GM19438 (cell line): ENCODE measurements at regions not wholly inside any gene's neighbourhood (a gene's known extent, or its start where the extent isn't known, plus 50 kb on each side); places are given as distances from the start of the nearest gene placed in this dataset.

Source experiments
- ATAC-seq: cut with Tn5 transposase; IDR thresholded peaks from one replicate; pipeline ENCODE4 v1.9.1; 2021; ENCODE audit warnings: low read depth; ENCODE audit not compliant: unreplicated experiment

DNA sequence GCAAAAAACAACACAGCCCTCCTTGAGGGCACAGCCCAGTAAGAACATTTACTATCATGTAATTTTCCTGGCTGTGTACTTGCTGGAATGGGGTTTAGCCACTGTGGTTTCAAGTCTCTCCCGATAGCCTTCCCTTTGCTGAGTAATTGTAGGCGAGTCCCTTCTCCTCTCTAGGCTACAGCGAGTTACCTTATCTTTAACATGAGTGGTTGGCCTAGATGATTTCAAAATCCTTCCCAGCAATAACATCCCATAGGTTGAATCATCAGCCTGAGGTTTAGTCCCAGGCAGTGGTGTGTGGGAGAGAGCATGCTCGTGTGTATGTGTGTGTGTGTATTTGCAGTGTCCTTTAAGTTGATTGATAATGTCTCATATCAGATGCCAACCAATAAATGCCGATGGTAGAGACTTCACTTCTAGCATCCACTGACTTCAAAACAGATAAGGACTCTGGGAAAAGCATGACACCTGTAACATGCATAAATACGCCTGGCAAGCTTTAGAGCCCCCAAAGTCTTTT is 142.9 kb upstream of the ZMIZ1 start:
- no peak for ATAC-seq

DNA sequence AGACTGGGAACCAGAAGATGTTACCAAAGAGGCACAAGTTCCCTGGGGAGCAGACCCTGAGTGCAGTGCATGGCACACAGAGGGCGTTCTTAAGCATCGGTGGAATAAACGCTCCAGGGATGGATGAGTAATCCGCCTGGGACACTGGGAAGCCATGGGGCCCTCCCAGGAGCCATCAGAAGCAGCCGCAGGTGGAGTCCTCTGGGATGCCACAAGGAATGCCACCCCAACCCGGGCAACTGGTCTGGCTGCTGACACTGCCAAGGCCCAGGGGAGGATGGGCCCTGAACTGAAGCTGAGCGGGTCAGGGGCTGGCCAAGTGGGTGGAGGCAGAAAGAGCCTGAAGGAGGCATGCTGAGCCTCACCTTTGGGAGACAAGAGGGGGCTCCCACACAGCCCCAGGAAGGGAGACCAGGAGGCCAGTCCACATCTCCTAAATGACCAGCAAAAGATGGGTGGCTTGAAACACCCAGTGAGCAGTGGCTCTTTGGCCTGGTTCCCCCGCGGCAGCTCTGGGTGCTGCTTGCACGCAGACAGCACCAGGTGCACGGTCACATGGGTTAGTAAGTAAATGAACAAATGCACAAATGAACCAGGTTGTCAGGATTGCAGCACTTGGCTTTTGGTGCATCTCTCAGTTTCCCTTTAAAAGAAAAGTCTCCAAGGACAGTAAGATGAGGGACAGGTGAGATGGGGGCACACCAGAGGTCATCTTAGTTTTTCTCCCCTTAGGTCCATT is 141.3 kb upstream of the ZMIZ1 start:
- no peak for ATAC-seq

DNA sequence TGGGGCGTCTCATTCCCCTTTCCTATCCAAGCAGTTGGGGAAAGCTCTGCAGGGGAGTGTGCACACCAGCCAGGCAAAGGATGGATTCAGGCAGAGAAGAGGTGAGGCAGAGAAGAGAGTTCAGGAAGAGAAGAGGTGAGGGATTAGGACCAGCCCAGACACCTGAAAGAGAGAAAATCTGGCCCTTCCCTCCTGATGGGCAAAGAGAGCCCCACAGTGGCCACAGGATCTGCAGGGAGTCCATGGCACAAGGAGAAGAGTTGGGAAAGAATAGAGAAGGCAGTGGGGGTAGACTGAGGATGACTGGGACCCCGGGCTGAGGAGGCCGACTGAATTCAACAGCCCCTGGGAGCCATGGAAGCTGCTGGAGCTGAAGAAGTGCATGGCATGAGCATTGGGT is 140.4 kb upstream of the ZMIZ1 start:
- no peak for ATAC-seq

DNA sequence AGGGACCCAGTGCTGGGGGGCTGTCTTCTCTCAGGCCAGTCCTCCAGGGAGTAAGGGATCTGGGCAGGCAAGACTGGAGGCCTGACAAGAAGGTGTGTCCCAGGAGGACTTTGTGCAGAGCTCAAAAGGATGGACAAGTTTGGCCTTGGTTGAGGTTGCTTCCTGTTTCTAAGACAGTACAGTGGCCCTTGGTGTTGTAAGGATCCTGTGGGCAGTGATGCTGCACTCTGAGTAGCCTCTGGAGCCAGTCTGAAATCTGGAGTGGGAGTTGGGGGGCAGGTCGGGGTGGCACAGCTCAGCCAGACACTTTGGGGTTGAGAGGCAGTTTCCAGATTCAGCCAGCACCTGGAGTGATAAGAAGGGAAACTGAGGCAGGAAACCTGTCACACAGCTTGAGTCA is 139.2 kb upstream of the ZMIZ1 start:
- ATAC-seq = no peak

DNA sequence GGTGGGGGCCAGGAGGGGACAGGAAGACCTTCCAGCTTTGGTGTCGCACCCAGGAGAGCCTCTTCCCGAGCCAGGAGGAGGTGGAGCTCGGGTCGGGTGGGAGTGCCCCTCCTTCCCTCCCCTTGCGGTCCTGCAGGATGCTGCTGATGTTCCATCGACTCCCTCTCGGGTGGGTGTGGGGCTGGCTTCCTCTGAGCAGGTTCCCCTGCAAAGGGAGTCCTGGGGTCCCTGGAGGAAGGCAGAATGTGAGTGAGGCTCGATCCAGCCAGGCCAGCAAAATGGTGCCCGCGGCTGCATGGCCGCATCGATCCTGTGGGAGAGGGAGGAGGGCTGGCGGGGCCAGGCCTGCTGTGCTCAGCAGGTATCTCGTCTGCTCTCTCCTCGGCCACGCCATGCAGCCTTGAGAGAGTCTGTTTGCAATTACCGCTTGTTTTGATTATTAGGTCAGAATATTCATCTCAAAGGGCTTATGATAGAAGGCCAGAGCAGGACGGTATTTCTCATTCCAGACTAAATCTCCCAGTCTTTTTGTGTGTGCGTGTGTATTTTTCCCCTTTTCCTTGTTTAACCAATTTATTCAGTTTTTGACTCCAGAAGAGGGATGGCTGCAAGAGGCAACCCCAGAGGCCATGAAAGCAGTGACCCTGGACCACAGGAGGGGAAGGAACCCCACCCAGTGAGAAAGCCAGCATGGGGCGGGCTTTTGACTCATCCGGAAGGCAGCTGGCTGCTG is 137.3 kb upstream of the ZMIZ1 start:
- no peak for ATAC-seq

DNA sequence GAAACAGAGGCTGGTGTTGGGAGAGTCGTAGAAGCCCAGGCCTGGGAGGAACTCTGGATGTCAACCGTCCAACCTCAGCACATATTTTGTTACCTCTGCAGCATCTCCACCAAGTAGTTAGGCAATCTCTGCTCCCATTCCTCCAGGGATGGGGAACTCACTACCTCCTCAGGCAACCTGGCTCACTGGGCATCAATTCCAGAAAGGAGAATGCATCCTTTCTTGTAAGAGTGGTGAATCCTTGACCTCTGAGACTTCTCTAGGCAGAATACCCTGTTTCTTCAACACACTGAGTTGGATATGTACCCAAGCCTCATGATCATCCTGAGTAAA is 136.7 kb upstream of the ZMIZ1 start:
- no peak for ATAC-seq

DNA sequence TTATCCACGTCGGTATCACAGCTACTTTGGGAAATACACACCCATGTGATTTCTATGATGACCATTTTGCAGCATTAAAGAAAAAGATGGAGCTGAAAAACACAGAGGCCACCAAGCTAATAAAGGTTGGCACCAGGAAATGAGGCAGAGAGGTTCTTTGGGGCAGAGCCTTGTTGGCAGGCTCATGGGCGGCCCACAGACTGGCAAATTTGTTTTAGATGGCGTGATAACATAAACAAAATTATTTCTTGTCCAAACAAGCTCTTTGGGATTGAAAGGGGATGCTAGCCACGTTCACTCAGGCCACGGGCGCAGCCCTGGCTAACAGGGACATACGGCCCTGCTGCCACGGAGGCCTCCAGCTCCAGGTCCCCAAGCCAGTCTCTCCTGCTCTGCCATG is 135.9 kb upstream of the ZMIZ1 start:
- ATAC-seq = no peak

DNA sequence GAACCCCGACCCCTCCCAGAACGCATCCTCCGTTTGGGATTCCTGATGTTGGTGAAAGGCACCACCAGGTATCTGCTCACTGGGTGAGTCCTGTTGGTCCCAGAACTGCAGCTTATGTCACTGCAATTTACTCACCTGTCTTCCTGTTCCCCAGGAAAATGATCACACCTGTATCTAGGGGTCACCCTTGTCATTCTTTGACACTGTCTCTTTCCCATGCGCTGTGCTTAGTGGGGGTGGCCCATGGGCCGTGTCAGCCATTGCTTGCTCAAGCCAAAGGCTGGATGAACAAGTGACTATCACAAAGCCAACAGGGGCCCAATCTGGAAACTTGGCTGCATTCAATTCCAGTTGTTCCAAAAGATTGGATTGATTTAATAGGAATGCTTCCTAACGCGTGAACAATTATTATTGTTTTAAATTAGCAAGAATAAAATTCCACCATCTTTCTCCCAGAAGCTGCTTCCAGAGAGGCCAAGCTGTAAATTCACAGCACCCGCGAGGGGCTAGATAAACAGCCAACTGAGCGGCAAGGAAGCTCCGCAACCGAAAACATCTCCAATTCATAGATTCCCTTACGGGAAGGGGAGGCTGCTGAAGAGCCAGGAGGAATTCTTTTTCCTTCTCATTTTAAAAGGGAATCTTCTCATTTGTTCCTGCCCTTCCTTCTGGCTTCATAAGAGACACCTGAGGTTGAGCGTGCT is 134.8 kb upstream of the ZMIZ1 start:
- no peak for ATAC-seq

DNA sequence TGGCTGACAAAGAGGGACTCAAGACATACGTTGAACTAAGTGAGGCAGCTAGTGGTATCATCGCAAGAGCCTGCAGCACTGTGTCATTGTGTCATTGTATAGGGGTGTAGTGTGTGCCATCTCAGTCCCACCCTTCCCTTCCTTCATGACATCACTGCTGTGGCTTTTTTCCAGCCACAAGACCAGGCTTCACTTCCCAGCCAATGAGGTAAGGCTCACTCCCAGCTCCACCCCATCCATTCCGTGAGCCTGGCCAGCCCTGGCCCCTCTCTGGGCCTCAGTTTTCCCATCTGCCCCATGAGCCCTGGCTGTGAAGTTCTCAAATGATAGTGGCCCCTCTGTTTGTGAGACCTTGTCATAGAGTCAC is 134.3 kb upstream of the ZMIZ1 start:
- no peak for ATAC-seq

DNA sequence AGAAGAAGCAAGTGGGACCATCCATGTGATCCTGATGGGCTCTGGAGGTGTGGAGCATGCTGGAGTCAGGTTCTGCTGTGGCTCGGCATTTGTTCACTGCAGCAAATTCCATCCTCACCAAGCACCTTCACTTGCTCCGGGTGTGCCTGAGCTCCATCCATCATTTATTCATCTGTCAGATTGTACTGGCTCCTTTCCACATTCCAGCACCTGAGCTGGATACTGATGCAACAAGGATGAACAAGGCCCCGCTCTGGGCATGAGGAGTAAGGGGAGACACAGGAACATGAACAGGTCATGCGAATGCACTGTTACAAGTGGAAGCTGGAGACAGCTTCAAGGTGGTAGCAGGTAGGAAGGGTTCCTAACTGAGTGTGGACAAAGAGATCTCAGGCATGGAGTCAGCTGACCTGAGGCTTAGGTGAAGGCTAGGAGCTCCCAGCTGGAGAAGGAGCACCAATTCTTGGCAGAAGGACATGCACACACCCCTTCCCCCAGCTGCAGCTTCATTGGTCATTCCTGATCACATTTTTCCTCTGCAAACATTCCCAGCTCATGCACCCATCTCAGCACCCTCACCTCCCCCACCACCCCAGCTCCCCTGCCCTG is 133.7 kb upstream of the ZMIZ1 start:
- no peak for ATAC-seq

DNA sequence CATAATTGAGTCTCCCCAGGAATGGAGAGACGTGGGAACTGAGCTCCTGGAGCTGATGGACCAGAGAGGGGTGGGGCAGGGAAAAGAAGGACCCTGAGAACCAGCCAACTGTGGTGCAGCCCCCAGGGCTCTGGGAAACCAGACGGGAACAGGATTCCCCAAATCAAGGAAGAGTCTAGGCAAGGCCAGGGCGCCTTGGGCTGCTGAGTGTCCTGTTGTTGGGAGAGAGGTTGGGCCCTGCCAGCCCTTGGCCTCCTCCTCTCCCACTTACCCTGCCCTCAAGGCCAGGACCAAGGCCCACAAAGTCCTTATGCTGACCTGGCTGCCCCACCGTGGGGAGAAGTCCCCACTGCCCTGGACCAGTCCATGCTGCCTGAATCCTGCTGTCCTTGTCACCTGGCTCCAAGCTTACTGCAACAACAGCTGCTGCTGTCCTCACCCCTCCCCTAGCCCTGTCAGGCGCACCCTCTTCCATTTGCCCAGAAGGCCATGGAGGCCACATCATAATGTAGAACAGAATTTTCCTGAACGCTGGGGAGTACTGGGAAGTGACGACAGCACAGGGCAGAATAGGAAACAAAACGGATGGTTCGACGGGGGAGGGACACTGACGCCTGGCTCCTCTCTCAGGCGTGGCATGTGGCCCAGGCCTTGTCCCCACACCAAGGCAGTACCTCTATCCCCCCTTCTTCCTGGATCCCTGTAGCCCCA is 132.9 kb upstream of the ZMIZ1 start:
- ATAC-seq = no peak

DNA sequence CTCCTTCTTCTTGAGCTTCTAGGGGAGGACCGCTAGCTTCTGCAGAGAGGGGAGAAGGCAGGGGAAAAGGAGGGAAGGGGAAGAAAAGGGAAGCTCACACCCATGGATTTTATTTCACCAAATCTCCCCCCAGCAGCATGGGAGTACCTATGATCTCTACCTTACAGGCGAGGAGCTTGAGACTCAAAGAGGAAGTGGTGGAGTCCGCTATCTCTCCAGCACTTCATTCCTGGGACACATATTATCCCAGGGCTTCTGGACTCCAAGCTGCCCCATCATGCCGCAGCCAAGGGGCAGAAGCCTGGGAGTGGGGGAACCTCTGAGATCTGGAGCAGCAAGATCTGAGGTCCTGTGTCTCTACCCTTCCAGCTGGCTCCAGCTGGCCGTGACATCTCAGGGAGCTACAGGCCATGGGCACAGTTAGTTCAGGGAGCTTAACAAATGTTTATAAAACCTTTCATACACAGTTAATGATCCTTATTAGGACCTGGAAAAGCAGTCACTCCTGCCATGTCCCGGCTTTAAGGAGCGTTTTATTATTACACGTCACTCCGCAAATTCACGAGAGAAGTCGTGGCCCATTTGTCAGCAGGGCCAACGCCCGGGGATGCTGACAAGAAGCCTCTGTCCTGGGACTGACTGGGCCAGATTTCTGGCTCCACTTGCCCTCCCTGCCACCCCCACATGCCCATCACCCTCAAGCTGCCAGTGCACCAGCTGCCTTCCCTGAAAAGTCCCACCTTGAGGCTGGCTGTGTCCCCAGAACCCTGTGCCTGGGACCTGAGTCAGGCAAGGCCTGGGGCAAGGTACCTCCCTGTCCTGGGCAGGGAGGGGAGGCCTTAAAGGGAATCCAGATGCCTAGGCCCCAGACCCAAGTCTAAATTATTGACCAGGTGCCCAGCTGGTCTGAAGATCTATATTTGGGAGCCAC is 132.1 kb upstream of the ZMIZ1 start:
- no peak for ATAC-seq

DNA sequence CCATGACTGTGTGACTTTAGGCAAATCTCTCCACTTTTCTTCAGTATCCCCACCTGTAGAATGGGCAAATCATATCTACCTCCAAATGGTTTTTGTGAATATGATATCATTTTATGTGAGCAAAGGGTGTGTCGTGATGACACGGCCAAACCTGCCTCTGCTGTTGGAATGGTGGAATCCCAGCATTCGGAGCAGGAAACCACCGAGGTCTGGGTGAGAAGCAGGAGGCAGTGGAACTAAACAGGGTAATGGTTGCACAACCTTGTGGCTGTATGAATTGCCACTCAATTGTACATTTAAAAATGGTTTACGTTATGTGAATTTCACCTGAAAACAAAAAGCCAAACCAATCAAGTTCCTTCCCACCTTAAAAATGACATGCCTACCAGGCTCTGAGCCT is 131.4 kb upstream of the ZMIZ1 start:
- ATAC-seq = no peak

DNA sequence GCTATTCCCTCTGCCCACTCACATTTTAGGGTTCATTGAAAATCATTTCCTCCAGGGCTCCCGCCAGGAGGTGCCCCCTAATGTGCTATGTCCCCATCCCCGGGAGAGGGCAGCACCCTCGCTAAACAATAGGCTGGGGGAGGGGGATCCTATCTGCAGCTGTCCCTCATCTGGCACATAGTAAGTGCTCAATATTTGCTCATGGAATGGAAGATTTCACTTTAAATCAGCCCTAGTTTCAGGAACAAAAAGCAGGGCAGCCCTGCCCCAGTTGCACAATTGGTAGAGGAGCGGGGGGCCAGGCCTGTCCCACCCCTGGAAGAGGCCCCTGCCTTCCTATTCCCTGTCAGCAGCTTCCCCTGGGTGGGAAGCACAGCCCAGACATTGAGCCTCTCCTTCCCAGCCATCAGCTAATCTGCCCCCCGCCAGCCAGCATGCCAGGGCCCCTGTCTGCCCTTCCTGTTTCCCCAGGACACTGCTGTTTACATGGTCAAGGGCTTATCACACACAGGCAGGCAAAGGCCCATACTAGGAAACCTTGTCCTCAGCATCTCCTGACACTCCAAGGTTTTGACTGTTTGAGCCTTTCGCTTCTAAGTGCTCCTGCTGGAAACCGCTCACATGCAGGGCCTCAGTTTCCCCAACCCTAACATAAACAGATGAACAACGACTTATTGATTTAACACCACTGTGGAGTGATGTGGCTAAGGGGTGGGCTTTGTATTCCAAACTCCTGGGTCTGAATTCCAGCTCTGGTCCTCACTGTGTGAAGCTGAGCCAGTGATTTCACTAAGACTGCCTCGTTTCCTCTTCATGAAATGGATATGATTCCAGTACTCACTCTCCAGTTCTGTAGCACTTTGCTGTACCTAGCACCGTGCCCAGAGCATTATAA is 130.7 kb upstream of the ZMIZ1 start:
- no peak for ATAC-seq

DNA sequence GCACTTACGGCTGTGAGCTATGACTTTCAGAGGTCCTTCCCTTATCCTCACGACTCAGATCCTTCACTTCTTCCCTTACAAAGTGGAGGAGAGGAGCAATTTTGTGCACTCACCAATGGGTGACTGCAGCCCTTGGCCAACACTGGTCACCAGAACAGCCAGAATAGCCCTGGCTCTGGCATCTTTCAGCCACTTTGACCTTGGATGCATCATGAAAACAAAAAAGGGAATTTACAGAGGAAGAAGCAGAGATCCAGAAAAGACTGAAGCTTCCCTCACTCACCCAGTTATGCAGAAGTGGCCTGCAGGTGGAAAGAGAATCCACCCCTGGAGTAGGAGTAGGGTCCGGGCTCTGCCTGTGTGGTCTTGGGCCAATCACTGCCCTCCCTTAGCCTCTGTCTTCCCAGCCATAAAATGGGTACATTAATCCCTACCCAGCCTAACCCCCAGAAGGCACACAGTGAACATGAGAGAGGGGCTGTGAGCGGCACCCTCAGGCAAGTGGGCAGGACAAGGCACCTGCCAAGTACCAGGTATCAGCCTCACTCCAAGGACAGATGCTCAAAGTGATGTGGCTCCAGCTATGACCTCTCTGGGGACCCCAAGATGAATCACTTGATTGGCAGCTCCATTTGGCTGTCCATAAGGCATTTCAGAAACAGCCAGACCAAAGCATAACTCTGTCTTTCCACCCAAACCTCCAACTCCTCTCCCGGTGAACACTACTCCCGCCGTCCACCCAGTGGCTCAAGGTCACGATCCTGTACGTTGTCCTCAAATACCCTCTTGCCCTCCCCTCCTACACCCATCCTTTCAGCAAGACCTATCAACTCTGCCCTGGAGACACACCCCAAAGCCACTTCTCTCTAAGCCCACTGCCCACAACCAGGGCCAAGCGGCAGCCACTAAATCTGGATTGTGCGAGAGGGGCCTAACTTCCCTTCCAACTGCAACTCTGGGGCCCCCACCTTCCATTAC is 129.8 kb upstream of the ZMIZ1 start:
- no peak for ATAC-seq

DNA sequence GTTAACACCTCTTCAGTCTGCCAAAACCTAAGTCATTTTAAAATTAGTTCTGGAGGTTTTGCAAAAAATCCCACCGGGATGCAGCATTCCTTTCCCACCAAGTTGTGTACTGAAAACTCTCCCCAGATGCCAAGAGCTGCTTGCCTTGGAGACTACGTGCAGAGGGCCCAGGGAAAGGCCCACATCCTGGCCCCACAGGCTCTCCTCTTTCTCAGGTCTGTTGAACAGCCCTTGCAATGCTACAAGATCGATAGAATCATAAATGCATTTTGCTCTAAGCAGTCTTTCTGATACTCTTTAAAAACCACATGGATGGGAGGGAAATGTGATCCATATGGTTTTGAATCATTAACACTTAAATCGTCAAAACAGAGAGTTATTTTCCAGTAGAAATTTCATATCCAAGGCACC is 126.7 kb upstream of the ZMIZ1 start:
- no peak for ATAC-seq

DNA sequence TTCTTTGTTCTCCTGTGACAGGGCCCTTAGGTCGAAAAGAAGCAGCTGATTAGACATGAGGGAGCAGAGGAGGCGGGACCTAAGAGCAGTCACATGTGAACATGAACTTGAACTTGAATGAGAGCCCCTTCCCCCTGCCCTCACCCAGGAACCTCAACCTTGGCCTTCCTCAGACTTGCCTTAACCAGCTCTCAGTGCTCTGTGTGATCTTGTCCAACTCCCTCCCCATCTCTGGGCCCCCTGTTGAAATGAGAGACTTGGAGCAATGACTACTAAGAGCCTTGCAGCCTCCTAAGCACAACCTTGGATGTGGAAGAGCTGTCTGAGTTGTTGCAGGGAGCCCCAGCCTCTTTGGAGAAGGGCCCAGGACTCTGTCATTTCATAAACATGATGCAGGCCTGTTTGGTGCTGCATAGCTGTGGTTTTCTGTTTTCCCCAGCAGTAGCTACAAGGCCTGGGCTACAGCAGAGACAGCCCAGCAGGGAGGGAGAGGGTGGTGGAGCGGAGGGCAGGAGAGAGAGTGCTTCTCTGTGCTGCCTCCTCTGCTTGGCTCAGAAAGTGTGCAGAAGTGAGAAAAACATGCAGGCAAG is 123.9 kb upstream of the ZMIZ1 start:
- no peak for ATAC-seq
